NCI-H187 treated with DMSO at 0.1 percent for 48 hours (cell line): ENCODE measurements at regions not wholly inside any gene's neighbourhood (a gene's known extent, or its start where the extent isn't known, plus 50 kb on each side); places are given as distances from the start of the nearest gene placed in this dataset.

Experiments
- DNase-seq: peaks from one replicate; lab custom pipeline; 2025; lab: John Stamatoyannopoulos, UW

- DNase-seq: no peak
Observed at GRCh38 chr7:145269418-145270161, 433.7 kb upstream of the TPK1 start.

DNA sequence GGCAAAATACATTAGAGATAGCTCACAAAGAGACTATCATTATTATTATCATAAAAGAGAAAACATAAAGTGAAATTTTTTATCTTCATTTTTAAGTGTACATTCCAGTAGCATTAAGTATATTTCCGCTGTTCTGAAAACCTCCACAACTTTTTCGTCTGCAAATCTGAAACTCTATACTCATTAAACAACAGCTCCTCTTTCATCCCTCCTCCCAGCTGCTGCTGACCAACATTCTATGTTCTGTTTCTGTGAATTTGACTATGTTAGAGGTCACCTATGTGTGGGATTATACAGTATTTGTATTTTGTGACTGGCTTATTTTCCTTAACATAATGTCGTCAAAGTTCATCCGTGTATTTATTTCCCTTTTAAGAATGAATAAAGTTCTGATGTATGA, 429.3 kb upstream of the TPK1 start:
- DNase-seq: no peak

- DNase-seq: no peak
Observed at GRCh38 chr7:145263886-145264285, 428.0 kb upstream of the TPK1 start.

DNA sequence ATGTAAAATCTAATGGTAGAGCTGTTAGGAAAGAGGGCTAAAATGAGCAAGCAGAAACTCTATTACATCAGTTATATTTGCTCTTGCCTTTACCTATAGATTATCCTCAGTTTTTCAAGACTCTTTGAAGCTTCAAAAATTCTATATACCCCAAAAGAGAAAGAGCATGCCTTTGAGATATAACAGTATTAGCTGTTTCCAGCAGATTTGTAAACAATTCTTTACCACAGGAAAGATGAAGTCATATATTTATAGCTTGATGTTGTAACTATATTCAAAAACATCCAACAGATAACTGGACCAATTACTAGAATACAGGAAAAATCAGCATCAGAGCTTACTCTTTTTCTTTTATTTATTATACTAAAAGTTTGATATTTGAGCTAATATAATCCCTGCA, 416.2 kb upstream of the TPK1 start:
- DNase-seq: no peak

GRCh38 chr7:145224775-145225174, 388.9 kb upstream of the TPK1 start:
- no peak for DNase-seq

- DNase-seq: no peak
Observed at GRCh38 chr7:145219461-145219860, 383.6 kb upstream of the TPK1 start.

DNA sequence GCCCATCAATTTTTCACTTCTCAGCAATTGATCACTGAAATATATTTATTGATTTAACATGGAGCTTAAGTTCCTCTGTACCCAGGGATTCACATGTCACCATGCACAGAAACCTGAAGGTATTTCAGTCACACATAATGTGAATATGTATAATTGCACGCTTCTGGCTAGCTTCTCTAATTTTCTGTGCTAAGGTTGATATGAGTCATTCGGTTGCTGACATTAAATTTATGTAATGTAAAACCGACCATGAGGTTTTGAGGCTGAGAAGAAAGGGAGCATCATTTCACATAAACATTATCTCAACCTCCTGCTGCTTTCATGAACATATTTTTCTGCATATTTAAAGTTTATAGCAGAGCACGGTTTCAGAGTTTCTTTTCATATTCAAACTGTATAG, 381.0 kb upstream of the TPK1 start:
- DNase-seq: no peak

DNA sequence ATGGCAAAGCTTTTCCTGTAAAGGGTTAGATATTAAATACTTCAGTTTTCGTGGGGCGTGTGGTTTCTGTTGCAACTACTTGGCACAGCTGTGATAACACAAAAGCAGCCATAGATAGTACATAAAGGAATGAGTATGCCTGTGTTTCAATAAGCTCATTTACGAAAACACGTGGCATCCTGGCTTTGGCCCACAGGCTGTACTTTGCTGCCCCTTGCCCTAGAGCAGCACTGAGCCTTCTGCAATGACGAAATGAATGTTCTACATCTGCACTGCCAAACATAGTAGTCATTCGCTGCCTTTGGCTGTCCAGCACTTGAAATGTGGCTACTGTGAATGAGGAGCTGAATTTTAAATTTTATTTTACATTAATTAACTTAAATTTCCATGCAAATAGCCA, 376.2 kb upstream of the TPK1 start:
- no peak for DNase-seq

GRCh38 chr7:145211211-145211610, 375.4 kb upstream of the TPK1 start:
- DNase-seq: no peak

GRCh38 chr7:145193951-145194350, 358.1 kb upstream of the TPK1 start:
- DNase-seq: no peak

- no peak for DNase-seq
Observed at GRCh38 chr7:145184956-145185355, 349.1 kb upstream of the TPK1 start.

DNA sequence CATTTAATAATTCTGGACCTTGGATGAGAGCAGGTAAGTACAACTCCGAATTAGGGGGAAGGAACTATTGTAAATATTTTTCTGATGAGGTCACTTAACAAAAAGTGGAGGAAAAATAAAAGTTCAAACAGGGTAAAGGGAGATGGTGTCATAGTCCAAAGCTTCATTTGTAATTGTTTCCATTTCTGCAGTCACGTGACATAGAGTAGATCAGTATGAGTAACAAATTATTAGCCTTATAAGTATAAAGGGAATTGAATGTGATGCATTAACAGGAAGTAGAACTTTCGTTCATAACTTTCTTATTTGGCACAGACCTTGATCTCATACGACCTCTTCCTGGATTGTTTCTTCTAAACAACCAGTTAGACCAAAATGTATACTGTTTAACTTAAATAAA, 347.2 kb upstream of the TPK1 start:
- DNase-seq: no peak

DNA sequence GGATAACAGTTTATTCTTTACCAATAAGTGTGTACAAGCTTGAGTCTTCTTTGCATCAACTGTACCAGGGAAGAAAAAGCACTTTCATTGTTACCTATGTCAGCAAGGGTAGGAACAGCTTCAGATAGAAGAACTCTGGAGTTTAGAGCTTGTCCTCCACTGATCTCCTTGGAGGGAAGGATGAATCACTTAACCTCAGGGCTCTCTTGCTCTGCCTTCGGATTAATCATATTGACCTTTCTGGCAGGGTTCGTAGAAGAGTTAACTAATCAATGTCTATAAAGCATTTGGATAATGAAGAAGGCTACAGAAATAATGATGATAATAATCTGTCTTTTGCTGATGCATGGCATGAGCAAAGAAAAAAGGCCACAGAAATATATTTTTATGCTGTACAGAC, 339.5 kb upstream of the TPK1 start:
- DNase-seq: no peak

DNA sequence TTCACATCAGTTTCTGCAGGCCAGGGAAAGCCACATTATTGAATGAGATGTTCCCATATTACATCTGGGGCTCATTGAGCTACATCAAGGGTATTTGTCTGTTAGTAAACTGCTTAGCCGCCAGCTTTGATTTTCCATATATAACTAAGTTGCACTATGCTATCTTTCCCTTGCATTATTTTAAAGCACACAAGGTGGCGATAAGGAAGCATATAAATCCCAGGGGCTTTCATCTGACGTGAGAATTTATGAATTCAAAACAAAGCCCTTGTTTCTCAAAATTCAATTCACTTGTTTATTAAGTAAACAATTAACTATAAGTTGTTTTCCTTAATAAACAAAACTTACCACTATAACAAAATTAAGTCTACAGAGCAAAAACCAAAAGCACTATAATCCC, 334.1 kb upstream of the TPK1 start:
- no peak for DNase-seq

- no peak for DNase-seq
Observed at GRCh38 chr7:145168879-145169278, 333.0 kb upstream of the TPK1 start.

GRCh38 chr7:145168427-145168826, 332.6 kb upstream of the TPK1 start:
- no peak for DNase-seq

DNA sequence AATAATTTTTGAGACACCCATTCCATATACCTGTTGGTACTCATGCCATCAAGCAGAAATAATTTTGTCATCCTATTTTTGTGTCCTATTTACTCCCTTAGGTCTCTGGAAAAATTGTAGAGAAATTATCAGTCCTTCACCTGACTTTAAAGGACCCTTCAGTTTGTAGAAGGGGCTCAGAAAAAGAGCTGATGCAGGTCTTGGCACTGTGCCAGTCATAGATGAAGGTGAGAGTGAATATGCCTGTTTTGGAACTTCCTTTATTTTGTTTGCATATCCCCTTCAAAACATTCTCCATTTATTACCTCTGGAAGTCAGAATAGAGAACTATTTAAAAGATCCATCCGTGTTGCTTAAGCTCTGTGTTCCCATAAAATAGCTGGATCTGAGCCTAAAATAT, 321.0 kb upstream of the TPK1 start:
- no peak for DNase-seq

- no peak for DNase-seq
Observed at GRCh38 chr7:145152589-145152988, 316.7 kb upstream of the TPK1 start.

GRCh38 chr7:145151676-145152075, 315.8 kb upstream of the TPK1 start:
- DNase-seq: no peak

DNA sequence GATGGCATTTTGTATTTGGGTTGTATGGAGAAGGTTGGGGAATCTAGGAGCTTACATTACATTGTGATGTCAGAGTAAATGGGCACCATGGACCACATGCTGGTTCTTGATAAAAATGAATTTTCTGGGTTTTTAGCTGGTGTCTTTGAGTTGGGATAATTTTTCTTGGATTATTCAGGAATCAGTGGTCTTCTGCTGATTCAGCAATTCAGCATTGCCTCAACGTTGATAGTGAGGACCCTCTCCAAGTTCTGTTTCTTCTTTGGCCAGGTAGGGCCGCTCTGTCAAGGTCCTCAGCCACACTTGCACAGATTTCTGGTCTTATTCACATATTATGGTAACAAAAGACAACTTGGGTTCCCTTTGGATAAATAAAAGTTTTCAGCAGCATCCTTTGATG, 312.0 kb upstream of the TPK1 start:
- no peak for DNase-seq

DNA sequence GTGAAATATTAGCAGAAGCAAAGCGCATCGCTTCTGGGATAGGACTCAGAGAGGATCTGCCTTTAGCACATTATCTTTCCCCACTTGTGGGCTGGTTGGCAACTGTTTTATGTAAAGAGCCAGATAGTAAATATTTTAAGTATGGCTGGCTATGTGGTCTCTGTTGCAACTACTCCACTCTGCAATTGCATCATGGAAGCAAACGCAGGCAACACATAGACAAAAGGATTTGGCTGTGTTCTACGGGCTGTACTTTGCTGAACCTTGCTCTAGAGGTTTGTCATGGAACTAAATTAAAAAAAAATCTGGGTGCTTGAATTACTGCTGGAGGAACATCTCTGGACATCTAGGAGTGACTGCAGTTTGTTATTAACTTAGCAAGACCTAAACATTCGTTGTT, 307.8 kb upstream of the TPK1 start:
- DNase-seq: no peak

GRCh38 chr7:145134377-145134776, 298.5 kb upstream of the TPK1 start:
- no peak for DNase-seq

- no peak for DNase-seq
Observed at GRCh38 chr7:145123502-145123901, 287.6 kb upstream of the TPK1 start.

GRCh38 chr7:145106001-145106400, 270.1 kb upstream of the TPK1 start:
- DNase-seq: peak; percentile 52

DNA sequence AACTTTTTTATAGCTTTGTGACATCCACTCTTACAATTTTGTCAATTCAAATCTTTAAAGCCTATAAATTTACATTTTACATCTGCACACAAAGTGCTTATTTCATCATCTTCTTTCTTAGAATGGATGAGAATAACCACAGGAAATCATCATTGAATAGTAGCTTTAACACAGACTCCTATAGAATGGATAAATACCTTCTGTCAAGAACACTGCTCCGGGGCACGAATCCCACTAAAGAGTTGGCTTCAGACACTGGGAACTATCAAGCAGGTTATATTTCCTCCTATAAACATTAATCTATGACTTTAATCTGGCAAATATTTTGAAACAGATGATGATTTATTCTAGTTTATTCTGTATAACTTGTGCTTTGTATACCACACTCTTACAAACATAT, 269.7 kb upstream of the TPK1 start:
- no peak for DNase-seq
